ENCODE measurements at regions not wholly inside any gene's neighbourhood (a gene's known extent, or its start where the extent isn't known, plus 50 kb on each side); places are given as distances from the start of the nearest gene placed in this dataset.

- TF ChIP-seq, protein P1, sequence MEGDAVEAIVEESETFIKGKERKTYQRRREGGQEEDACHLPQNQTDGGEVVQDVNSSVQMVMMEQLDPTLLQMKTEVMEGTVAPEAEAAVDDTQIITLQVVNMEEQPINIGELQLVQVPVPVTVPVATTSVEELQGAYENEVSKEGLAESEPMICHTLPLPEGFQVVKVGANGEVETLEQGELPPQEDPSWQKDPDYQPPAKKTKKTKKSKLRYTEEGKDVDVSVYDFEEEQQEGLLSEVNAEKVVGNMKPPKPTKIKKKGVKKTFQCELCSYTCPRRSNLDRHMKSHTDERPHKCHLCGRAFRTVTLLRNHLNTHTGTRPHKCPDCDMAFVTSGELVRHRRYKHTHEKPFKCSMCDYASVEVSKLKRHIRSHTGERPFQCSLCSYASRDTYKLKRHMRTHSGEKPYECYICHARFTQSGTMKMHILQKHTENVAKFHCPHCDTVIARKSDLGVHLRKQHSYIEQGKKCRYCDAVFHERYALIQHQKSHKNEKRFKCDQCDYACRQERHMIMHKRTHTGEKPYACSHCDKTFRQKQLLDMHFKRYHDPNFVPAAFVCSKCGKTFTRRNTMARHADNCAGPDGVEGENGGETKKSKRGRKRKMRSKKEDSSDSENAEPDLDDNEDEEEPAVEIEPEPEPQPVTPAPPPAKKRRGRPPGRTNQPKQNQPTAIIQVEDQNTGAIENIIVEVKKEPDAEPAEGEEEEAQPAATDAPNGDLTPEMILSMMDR (IDR thresholded peaks at IDR 0.05): no peak
- DNase-seq (ENCODE audit: low spot score) (no peak), ATAC-seq (ENCODE audit: low FRiP score) (no peak)
These were observed 1103.1 kb downstream of the VRK1 start for GRCh38 chr14:97900196-97900854.

- ATAC-seq (ENCODE audit: low FRiP score) (no peak), DNase-seq (ENCODE audit: low spot score) (no peak)
These were observed 1105.4 kb downstream of the VRK1 start for GRCh38 chr14:97902630-97903029.

DNA sequence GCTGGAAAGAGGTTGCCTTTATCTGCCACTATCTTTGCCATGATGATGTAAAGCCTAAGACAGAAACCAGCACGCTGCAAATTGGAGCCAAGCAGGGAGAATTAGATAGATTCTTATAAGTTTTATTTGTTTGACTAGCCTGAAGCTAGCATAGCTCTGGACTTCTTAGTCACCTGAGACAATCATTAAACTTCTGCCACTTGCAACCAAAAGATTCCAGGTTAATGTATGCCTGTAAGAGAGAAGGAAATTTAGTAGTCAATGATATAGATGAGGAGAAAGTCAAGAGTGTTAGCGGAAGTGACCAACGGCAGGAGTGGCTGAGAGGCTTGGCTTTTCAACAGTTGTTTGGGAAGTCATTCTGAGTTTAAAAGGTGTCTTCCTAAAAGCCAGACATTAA is 1106.6 kb downstream of the VRK1 start:
- DNase-seq (ENCODE audit: low spot score) (no peak), ATAC-seq (ENCODE audit: low FRiP score) (no peak)
- TF ChIP-seq, protein P1 (IDR thresholded peaks at IDR 0.05): no peak

More at GRCh38 chr14:97902630-97903029, 1105.4 kb downstream of the VRK1 start:
- TF ChIP-seq, protein P1 (IDR thresholded peaks at IDR 0.05): no peak

DNA sequence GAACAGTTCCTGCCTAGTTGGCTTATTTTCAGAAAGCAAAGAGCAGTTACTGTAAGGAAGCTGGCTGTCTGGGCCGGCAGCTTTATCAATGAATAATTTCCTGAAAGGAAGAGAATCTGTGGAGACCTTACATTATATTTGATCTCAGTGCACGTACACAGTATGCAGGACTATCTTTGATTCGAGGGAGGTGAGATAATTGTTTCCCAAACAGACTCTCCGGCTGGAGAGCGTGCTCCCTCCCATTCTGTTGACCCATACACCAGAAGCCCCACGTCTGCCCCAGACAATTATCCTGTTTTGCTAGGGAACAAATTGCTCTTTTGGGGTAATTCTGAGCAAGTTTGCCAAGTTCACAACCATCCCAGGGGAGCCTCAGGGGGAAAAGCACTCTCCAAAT is 1115.0 kb downstream of the VRK1 start:
- ATAC-seq (ENCODE audit: low FRiP score) (no peak), DNase-seq (ENCODE audit: low spot score) (no peak)
- TF ChIP-seq, protein P1 (IDR thresholded peaks at IDR 0.05): no peak

- no peak for ATAC-seq (ENCODE audit: low FRiP score)
- no peak for DNase-seq (ENCODE audit: low spot score)
- TF ChIP-seq, protein P1 (IDR thresholded peaks at IDR 0.05): no peak
These were observed 1118.9 kb downstream of the VRK1 start for GRCh38 chr14:97916100-97916499.

- no peak for ATAC-seq (ENCODE audit: low FRiP score)
- DNase-seq (ENCODE audit: low spot score): no peak
- TF ChIP-seq, protein P1 (IDR thresholded peaks at IDR 0.05): no peak
These were observed 1119.7 kb downstream of the VRK1 start for GRCh38 chr14:97916669-97917568.

All from omental fat pad (tissue), 3 donors.